Activated CD4-positive, alpha-beta T cell treated with anti-CD3 and anti-CD28 coated beads for 4 hours (primary cell): ENCODE measurements at regions not wholly inside any gene's neighbourhood (a gene's known extent, or its start where the extent isn't known, plus 50 kb on each side); places are given as distances from the start of the nearest gene placed in this dataset.

Source experiments
- DNase-seq, 2 donors: peaks; one replicate each; pipeline ENCODE4 v3.0.0-alpha.2; 2020

DNA sequence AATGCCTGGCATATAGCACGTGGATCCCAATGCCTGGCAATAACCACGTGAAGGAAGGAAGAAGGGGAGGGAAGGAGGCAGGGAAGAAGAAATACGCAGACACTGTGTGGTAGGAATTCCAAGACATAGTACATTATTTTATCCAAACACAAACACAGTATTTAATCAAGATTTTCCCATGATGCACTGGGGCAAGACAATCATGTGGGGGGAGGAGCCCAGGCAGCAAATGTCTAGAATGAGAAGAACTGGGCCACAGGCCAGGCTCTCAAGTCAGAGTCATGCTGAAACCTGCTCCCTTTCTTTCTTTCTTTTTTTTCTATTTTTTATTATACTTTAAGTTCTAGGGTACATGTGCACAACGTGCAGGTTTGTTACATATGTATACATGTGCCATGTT lies 717.9 kb downstream of the UQCRFS1 start:
- no peak for DNase-seq

DNA sequence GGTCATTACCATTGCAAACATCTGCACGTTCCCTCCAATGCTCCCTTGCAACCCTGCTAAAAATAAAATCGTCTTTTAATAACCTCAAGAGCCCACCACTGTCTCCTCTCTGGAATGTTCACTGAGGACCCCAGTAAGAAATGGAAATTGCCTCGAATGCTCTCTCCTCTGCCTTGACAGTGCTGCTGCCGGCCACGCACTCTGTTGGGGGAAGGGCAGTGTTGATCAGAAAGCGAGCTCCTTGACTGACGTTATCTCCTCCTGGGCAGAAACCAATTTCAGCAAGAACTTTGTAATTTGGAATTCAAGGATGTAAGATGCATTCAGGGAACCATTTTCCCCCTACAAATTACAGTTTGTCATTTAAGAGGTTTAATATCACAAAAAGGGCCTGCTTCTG lies 718.5 kb downstream of the UQCRFS1 start:
- no peak for DNase-seq

DNA sequence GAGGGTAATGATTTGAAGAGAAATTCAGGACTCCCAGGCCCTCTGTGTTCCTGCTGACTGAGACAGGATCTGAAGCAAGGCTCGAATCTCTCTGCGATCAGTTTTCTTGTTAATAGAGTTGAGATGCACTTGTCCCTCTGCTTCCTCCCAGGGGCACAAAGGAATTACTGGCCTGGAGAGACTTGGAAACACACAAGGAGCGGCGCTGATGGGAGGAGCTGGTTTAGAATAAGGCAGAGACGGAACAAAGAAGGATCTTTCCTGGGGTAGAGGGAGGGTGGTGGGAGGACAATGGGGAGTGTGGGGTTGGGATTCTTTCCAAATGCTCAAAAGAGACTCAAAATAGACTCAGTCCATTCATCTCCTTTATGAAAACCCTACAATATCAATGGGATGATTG lies 719.1 kb downstream of the UQCRFS1 start:
- DNase-seq, result no peak

- DNase-seq, result no peak
Observed at GRCh38 chr19:28492621-28493020, 720.3 kb downstream of the UQCRFS1 start.

GRCh38 chr19:28492201-28492600 lies 720.8 kb downstream of the UQCRFS1 start:
- DNase-seq, result no peak

- no peak for DNase-seq
Observed at GRCh38 chr19:28489776-28490175, 723.2 kb downstream of the UQCRFS1 start.

- DNase-seq, result no peak
Observed at GRCh38 chr19:28489126-28489660, 723.8 kb downstream of the UQCRFS1 start.

- DNase-seq, result no peak
Observed at GRCh38 chr19:28487999-28488398, 725.0 kb downstream of the UQCRFS1 start.

- no peak for DNase-seq
Observed at GRCh38 chr19:28486926-28487325, 726.0 kb downstream of the UQCRFS1 start.

DNA sequence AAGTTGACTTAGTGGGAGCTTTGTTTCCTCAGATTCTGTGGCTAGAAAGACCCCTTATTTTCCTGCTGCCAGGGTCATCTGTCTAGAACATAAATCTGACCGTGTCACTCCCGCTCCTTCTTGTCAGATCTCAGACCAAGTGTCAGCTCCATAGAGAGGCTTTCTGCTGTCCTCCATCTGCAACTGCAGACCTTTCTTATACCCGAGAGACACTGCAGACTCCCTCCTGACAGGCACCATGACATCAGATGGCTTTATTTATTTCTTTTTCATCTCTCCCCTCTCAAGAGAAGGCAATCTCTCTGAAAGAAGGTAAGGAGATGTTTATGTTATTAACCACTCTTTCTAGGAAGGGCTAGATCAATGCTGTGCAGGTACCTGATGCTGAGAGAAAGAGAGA lies 726.5 kb downstream of the UQCRFS1 start:
- no peak for DNase-seq

GRCh38 chr19:28485292-28485691 lies 727.7 kb downstream of the UQCRFS1 start:
- DNase-seq, result no peak

DNA sequence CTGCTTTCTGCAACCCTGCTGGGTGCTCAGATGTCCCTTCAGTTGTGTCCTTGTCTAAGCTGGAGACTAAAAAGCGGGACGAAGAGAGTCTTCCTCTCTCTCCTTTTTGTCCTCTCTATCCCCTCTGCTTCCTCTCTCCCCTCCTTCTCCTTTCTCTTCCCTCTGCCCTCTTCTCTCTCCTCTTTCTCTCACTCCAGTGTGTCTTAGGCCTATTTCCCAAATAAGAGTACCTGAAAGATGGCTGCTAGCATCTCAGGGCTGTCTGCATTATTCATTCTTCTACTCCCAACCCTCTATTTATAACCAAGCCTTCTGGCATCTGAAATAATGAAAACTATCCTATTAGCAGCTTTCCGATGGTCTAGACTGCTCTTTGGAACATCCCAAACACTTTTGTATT lies 729.8 kb downstream of the UQCRFS1 start:
- DNase-seq, result no peak

DNA sequence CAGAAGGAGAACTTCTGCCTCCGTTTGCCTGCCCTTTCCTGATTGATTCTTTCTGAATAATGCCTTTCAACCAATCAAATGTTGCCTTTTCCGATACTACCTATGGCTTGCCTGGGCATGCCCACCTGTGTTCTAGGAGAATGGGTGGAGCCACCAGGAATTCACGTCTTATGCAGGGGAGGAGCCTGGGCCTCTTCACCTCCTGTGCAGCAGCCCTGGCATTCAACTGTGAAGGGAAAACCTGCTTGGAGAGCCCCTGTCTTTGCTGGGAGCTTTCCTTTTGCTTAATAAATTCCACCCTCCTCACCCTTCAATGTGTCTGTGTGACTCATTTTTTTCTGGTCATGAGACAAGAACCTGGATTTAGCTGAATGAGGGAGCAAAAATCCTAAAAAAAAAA lies 730.7 kb downstream of the UQCRFS1 start:
- no peak for DNase-seq

DNA sequence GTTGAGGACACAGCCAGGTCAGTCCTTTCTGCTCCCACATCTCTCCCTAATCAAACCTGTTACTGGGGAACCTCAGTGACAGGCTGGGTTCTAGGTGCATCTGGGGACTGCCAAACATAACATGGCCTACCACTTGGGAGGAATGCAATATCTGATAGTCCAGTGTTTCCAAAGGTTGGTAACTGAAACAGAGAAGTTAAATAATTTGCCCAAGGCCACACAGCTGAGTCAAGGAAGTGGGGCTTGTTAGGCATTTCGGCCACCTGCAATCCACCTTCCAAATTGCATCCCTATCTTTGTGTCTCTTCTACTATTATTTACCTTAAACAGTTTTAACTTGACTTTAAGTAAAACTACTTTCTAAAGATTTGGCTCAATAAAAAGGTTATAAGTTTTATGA lies 731.3 kb downstream of the UQCRFS1 start:
- DNase-seq, result no peak

GRCh38 chr19:28475525-28475924 lies 737.4 kb downstream of the UQCRFS1 start:
- DNase-seq, result no peak

DNA sequence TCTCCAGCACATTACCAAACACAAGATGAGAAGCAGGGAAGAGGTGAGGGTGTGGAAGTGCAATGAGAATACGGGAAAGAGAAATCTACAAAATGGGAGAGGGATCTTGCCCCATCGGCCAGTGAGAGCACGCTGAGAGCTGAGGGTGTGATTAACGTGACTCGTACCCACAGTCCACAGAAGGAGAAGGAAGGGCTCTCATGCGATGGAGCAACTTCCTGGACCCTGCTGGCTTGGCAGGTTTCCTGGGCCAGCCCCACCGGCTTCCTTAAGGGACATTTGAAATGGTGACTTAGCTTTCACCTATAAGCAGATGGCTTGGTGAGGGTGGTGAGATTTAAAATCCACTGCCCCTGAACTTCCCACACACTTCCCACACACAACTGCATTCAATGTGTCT lies 740.1 kb downstream of the UQCRFS1 start:
- DNase-seq, result no peak

DNA sequence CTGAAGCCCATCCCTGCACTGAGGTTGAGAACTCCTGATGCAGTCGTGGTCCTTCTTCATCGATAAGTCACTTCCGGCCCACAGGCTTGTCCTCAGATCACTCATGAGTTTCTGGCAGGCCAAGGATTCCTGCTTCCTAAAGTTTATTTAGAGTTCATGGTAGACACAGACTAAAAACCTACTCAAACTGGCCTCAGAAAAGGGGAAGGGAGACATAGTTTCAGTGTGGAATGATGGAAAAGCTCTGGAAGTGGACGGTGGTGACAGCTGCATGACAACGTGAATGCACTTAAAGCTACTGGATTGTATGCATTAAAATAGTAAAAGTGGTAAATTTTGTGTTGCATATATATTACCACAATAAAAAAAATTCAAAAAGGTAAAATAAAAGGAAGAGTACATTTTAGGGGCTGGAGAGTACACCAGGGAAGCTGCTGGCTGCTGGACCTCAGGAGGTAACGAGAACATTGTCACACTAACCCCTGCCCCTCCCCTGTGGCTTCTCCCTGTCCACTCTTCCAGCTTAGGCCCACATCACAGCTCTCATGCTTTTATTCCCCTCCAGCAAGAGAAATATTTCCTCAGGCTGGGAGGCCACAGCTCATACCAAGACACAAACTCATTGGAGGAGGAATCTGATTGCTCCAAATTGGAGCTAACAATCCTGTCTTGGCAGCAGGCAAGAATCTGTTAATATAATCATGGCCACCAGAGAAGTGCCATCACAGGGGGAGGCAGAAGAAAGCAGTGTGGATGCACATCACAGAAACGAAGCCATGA lies 741.0 kb downstream of the UQCRFS1 start:
- DNase-seq, result no peak

DNA sequence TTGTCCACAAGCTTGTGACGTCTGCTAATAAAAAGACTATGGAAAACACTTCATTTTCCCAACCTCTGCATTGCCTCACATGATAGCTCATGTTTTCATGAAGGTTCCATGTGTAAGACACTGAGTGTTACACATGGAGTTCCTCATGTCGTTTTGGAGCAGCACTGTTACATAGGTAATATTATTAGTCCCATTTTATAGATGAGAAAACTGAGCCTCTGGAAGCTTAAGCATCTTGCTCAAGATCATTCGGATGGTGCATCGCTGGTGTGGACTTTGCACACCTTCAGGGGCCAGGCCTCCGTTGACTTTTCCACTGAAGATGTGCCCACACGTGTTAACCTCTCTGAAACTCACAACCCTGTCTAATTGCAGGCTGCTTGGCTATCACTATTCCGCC lies 743.4 kb downstream of the UQCRFS1 start:
- DNase-seq, result no peak

- DNase-seq, result peak in 1 of 2 donors; percentile 3
Observed at GRCh38 chr19:28468701-28469459, 744.1 kb downstream of the UQCRFS1 start.

DNA sequence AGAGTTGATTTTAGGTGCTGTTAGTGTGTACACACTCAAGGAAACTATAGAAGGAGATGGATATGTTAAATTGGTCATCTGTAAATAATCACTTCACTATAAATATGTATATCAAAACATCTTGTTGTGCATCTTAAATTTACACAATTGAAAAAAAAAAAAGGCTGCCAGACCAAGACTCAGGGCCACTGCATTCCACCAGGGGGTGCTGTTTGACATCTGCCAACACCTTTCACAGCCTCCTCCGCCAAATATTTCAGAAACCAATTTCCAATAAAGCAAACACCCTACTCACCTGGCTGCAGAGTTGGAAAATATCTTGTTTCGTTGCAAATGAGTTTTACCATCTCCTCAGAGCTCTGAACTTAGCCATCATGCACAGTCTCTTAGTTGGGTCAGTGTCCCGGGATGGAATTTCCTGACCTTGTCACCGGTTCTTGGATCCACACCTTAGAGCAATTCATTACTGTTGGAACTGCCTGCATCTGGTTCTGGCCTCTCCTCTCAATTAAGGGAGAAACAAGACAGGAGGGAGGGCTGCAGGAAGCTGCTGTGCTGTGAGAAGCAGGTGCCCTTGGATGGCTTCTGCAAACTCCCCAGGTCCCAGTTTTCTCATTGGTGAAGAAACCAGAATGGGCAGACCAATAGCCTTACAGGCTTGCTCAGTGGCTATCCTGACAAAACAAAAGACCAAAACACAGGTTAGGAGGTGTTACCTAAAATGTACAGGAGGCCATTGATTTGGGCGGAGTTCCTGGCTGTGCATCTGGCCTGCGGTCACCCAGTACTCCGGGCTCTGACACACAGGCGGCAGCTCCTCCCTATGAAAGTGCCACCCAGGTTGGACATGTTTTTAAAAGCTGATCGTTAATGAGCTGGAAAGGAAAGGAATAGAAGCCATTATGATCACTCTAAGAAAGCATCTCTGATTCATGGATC lies 746.6 kb downstream of the UQCRFS1 start:
- DNase-seq, result peak; percentile 38 to 41

DNA sequence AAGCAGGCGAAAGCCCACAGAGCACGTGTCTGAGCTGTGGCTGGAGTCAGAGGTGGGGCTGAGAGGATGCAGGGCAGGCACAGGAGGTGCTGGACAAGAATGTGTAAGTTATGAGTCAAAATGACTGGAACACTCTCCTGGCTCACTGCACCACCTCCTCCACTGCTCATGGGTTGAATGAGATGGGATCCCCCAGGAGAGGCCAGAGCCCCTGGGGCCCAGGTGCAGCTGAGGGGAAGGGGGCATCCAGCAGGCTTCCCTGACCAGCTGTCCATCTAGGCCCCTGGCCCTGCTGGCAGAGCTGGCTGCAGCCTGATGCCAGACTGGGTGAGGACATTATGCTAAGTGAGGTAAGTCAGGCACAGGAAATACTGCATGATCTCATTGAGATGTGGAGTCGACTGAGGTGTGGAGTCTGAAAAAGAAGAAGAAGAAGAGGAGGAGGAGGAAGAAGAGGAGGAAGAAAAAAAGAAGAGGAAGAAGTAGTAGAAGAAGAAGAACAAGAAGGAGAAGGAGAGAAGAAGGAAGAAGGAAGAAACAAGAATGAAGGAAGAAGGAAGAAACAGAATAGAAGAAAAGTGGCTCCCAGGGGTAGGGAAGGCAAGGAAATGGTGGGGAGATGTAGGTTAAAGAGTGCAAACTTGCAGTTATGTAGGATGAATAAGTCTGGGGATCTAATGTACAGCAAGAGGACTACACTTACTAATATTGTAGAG lies 747.4 kb downstream of the UQCRFS1 start:
- no peak for DNase-seq

GRCh38 chr19:28463493-28464053 lies 749.4 kb downstream of the UQCRFS1 start:
- no peak for DNase-seq
